ENCODE measurements at regions not wholly inside any gene's neighbourhood (a gene's known extent, or its start where the extent isn't known, plus 50 kb on each side); places are given as distances from the start of the nearest gene placed in this dataset.

- DNase-seq, result no peak
- ATAC-seq, result no peak
Observed at GRCh38 chr6:6920114-6920986, 187.4 kb upstream of the RREB1 start.

DNA sequence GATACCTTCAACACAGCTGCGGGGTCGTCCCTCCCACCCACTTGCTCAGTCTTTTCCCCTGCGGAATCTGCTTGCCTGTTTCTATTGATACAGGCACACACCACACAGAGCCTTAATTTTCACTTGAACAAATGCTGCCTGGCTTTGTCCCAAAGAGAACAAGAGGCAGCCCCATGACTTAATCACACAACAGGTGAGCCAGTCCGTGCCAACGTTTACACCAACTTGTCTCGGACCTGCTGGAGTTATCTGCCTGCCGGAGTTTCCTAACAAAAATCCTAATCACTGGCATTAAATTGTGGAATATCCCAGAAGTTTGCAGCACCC lies 186.8 kb upstream of the RREB1 start:
- ATAC-seq, result no peak
- no peak for DNase-seq

- no peak for DNase-seq
- no peak for ATAC-seq
Observed at GRCh38 chr6:6922166-6922565, 185.6 kb upstream of the RREB1 start.

DNA sequence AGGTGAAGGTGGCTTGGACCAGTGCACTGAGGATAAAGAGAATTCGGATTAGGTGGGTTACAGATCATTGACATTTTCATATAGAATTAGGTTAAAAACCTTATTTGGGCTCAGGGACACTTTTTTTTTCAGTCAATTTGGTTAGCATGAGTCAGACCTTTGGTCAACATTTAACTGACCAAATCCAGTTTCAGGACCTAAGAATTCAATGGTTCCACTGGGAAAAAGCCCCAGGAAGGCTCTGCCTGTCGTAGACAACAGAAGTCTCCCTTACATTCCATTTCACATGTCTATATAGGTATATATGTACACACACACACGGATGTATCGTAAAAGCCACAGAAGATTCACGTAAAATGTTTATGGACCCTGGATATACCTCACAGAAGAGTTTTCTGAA lies 184.2 kb upstream of the RREB1 start:
- ATAC-seq (no peak), DNase-seq (no peak)

DNA sequence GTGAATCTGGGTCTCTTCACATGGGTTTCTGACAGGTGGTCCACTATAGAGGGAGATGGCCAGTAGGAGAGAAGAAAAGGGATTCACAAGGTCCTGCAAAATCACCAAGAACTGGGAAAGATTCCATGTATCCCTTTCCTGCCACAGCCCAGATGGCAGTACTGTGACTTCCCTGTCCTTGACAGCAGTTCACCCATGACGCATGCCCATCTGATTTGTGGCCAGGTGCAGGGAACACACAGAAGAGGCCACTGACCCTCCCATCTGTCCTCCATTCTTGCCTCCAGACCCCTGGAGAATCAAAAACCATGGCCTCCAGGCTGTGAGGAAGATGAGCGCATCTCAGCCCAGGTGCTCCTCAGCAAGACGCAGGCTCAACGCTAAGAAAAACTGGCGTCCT lies 183.1 kb upstream of the RREB1 start:
- DNase-seq, result no peak
- no peak for ATAC-seq

- DNase-seq (no peak), ATAC-seq (no peak)
Observed at GRCh38 chr6:6925391-6926164, 182.2 kb upstream of the RREB1 start.

DNA sequence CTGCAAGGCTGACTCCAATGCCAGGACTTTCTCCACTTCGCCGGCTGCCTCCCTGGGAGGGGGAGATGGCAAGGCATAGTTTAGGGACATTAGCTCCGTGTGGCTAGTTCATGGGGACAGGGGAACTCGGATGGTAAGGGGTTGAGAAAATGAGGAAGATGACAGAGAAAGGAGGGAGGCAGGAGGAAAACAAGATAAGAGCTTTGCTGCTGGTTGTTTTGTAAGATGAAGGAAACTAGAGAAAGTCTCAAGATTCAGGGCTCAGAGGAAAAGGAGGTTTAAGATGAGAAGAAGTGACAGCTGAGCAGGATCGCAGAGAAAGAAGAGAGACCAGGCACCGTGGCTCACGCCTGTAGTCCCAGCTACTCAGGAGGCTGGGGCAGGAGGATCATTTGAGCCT lies 180.9 kb upstream of the RREB1 start:
- DNase-seq (no peak), ATAC-seq (no peak)

DNA sequence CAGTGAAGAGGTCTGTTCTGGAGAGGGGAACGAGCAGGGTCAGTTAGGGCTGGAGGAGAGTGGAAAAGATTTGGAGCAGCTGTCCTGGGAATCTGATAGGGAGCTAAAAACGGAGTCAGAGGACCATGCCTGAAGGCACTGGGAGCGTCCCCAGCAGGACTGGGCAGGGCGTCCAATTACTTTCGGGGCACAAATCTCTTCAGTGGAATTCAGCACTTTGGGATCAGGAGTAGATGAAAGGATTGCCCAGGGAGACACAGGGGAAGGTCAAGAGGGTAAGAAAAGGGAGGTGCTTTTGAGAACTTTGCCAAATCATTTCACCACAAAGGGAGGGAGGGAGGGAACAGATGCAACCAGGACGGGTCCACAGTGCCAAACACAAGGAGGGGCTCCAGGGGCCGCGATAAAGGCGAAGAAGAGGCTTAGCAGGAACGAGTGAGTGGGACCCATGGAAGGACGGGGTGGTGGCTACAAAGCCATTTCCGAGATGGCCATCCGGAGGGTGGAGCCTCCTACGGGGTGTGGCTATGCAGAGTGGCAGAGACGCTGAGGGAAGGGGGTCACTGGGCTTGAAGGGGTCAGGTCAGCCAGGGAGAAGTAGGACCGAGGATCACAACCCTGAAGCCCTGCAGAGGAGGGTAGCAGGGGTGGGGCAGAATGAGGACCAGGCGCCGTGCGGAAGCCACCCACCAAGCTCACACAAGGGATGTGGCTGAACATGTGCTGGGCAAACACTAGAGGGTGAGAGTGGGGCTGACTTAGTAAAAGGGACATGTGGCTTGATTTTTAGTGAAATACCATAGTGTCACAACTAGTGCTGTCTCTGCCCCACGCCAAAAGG lies 180.0 kb upstream of the RREB1 start:
- ATAC-seq (peak; percentile 35), DNase-seq (no peak)

GRCh38 chr6:6930223-6930880 lies 177.4 kb upstream of the RREB1 start:
- ATAC-seq (no peak), DNase-seq (no peak)

DNA sequence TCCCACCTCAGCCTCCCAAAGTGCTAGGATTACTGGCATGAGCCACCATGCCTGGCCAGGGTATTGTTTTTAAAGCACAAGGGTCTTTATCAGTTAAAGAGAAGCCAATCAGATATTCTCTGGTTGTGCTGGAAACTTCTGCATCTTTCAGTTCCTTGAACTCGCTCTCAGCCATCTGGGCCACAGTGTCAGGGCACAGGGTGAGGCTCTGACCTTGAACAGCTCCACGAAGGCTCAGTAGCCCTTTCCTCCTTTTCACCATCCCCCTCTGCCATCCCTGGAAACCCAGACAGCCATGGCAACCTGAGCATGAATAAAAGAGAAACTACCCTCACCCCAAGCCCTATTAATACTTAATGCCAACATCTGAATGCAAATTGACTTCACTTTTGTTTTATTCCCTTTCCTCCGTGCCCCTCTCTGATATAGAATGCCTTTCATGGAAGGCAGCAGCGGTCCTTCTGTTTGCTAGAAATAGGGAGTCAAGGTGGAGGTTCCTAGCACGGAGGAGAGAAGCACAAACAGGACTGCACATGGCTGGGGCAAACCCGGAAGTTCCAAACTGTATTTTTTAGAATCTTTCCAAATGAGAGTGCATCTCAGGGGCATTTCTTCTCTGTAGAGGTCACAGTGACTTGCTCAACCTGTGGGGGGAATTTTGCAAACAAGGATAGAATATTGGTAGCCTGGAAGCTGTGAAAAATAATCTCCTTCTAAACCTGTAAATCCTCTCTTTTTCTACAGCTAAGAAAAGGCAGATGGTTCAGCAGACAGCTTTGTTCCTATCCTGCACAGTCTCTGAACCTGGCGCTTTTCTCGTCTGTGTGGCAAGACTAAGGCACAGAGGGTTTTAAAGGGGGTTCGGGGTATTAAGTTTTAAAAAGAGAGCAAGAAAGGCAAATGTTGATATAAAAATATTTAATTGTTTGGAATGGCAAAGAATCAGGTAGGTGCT lies 176.4 kb upstream of the RREB1 start:
- DNase-seq (no peak), ATAC-seq (no peak)

- ATAC-seq, result no peak
- no peak for DNase-seq
Observed at GRCh38 chr6:6932341-6932740, 175.4 kb upstream of the RREB1 start.

GRCh38 chr6:6932968-6933367 lies 174.8 kb upstream of the RREB1 start:
- DNase-seq (no peak), ATAC-seq (no peak)

- ATAC-seq, result no peak
- no peak for DNase-seq
Observed at GRCh38 chr6:6940031-6941025, 167.4 kb upstream of the RREB1 start.

DNA sequence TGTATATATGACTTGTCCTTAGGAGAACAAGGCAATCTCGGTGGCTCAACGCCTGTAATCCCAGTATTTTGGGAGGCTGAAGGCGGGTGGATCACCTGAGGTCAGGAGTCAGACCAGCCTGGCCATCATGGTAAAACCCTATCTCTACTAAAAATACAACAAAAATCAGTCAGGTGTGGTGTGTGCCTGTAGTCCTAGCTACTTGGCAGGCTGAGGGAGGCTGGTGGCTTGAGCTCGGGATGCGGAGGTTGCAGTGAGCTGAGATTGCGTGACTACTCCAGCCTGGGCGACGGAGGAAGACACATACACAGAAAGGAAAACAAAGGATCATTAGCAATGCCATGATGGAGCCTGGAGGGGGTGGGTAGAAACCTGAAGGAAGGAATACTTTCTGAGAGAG lies 166.6 kb upstream of the RREB1 start:
- ATAC-seq (no peak), DNase-seq (no peak)

- DNase-seq (no peak), ATAC-seq (no peak)
Observed at GRCh38 chr6:6942091-6942490, 165.7 kb upstream of the RREB1 start.

DNA sequence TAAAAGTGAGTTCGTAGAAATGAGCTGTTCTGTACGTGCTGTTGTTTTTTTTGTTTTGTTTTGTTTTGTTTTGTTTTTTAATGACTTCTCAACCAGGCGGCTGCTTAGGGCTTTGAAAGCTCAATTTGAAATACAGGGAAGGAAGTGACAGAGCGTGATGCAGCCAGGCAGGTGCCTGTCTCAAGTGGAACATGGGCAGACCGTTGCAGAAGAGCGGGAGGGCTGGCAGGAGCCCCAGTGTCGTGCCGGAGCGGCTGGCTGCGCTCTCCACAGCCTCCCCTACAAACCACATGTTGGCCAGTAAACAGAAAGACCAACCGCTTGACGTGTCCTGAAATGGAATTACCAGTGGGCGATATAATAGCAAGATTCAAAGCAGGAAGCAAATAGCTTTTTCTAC lies 164.9 kb upstream of the RREB1 start:
- DNase-seq (peak; percentile 35), ATAC-seq (peak; percentile 83)

- ATAC-seq (no peak), DNase-seq (no peak)
Observed at GRCh38 chr6:6943421-6943820, 164.3 kb upstream of the RREB1 start.

- DNase-seq, result no peak
- ATAC-seq, result no peak
Observed at GRCh38 chr6:6946206-6947155, 161.3 kb upstream of the RREB1 start.
